Stimulated activated naive CD4-positive, alpha-beta T cell (primary cell): ENCODE measurements at regions not wholly inside any gene's neighbourhood (a gene's known extent, or its start where the extent isn't known, plus 50 kb on each side); places are given as distances from the start of the nearest gene placed in this dataset.
"Not testable (repeated sequence)": the region's sequence is repeated elsewhere in the genome, so short reads cannot be mapped to it uniquely, and the experiment has no call there.

ENCODE experiments used
- DNase-seq, 6 experiments: peaks; one replicate each; lab custom pipeline; 2025; lab: John Stamatoyannopoulos, UW

DNA sequence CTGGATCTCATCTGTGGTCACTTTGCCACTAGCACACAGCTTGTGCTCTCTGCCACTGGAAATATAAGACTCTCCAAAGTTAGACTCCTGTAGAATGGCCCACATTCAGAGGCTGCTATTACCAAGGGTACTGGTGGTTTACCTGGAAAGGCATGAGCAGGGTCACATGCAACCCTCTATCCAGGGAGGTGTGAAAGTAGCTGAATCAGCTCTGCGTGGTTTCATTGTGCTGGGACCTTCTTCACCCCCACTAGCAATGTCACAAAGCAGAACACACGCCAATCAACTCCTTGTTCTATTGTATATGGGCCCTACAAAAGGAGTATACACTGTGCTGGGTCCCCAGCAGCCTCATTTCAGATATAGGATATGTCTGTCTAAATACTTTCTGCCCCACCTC lies 353.6 kb upstream of the AUTS2 start:
- DNase-seq, result no peak

DNA sequence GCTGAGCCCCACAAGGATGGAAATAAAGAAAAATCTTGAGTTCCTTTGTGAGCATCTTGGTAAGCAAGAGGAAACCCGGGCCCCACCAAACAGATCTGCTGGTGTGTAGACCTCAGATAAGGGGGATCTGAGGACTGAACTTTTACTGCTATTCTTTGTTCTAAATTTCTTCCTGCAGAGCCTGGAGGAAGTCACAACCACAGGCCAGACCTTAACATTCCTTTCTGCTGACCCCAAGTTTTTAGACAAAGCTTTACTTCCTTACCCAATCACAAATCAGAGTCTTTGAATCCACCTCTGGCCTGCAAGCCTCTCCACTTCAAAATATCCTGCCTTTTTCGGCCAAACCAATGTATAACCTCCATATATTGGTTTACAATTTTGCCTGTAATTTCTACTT lies 352.6 kb upstream of the AUTS2 start:
- no peak for DNase-seq

DNA sequence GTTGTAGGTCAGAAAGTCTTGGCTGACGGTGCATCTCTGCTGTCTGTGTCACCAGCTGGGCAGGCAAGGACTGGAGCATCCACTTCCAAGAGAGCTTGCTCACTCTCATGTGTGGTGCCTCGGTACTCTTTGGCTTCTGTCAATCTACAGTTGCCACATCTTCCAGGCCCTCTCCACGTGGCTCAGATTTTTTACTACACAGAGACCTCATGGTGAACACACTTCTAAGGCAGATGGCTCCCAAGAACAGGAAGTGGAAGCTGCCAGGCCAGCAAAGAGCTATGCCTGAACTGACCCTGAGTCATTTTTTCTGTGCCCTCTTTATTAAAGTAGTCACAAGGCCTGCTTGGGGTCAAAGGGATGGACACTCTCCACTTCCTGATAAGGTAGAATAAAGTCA lies 351.5 kb upstream of the AUTS2 start:
- DNase-seq, result no peak

DNA sequence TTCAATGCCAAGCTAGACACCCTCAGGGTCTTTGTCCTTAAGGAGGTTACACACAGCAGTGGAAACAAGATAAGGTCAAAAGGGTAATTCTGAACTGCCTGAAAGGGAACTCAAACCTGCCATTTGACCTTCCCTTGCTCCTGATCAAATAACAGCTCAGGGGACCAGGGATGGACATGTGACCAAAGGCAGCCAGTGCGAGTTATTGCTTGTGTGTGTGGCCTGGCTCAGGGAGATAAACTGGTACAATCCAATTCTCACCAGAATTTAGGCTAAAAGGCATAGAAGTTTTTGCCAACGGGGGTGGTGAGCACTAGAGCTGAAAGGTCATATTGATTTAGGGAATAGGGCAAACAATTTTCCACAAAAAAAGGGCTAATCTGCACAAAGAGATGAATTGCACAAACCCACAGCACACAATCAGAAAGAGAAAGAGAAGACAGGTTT lies 349.9 kb upstream of the AUTS2 start:
- DNase-seq, result not testable (repeated sequence)

DNA sequence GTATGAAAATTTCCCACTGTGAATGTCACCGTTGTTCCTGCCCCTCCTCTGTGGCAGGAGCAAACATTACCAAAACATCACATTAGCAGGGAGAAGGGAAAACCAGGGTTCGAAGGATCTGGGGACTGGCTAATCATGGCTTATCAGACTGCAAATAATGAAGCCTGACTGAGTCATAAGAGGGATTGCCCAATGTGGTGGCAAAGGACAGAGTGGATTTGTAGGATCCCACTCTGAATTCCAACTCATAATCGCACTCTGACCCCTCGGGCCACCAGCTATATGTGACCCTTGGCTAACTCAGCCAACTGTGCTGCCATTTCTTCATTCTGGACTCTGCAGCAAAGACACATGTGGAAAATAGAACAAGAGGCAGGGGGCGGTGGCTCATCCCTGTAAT lies 347.3 kb upstream of the AUTS2 start:
- DNase-seq, result no peak

DNA sequence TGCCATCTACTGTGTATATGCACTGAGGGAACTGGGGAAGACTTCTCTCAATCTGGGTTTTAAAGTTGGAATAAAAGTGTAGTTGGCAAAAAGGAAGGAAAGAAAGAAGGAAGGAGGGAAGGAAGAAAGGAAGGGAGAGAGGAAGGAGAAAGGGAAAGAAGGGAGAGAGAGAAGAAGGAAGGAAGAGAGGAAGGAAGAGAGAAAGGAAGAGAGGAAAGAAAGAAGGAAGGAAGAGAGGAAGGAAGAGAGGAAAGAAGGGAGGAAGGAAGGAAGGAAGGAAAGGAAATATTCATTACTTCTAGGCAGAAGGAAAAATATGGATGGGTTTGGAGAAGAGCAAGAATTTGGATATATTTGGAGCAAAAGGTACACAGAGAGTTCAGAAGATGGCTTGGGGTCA lies 343.6 kb upstream of the AUTS2 start:
- no peak for DNase-seq

DNA sequence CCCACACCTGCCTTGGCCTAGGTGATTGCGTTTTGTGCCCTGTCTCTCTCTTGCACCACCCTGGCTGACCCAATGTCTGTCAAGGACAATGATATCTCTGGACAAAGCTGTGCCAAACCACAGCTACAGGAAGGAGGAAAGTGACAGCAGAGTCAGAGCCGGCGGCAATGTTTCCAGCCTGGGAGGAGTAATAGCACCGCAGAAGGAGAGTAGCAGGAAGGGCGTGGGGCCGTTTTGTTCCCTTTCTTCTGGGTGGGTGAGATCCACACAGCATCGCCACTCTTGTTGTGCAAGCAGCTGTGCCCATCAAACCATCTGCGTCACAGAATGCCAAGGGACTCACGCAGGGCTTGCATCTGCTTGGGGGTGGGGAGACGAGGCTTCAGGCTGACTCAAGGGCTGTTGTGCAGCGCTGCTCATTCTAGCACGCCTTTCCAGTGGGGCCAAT lies 341.6 kb upstream of the AUTS2 start:
- no peak for DNase-seq

DNA sequence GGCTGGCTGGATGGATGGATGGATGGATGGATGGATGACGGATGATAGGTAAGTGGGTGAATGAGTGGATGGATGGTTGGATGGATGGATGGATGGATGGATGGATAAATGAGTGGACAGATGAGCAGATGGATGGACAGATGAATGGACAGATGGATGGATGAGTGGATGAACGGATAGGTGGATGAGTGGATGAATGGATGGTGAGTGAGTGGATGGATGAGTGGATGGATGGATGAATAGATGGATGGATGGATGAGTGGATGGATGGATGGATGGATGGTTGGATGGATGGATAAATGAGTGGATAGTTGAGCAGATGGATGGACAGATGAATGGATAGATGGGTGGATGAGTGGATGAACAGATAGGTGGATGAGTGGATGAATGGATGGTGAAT lies 340.7 kb upstream of the AUTS2 start:
- no peak for DNase-seq

DNA sequence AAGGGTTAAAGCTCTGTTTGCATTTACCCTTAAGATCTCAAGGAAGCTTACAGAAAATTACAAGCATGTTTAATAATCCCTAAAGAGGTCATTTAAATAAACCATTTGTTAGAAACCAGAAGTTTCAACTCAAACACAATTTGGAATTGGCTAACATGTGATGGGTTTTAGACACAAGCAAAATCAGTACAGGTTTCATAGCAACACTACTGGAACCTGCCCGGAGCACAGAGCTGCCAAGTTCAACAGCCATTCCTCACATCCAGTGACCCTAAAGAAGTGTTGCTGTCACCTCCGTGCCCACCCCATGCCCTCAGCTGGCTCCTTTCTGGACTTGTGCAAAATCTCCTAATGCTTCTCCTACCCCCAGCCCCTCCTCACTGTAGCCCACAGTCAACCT lies 338.8 kb upstream of the AUTS2 start:
- DNase-seq, result no peak

DNA sequence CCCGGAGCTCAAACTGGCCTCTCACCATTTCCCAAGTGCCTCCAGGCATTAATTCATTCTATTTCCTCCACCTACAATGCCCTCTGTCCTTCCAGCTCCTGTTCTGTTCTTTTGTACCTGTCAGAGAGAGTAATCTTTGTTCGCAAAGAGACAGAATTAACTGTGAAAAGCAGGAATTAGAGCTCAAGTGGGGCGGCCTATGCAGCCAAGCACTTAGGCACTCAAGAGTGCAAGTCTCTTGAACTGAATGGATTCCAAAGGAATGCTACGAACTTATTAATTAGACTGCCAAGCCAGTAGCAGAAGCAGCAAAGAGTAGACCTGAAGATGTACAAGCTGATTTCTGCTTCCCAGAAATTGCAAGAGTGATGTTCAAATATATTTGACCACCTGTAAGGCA lies 338.3 kb upstream of the AUTS2 start:
- DNase-seq, result no peak

DNA sequence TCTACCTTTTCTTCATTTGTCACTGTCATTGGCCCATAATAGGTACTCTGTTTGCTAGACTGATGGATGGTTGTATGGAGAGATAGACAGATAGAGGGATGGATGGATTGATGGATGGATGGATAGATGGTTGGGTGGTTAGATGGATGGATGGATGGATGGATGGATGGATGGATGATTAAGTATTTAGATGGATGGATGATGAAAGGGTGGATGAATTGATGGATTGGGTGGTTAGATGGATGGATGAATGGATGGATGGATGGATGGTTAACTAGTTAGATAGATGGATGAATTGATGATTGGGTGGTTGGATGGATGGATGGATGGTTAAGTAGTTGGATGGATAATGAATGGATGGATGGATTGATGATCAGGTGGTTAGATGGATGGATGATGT lies 334.7 kb upstream of the AUTS2 start:
- no peak for DNase-seq

DNA sequence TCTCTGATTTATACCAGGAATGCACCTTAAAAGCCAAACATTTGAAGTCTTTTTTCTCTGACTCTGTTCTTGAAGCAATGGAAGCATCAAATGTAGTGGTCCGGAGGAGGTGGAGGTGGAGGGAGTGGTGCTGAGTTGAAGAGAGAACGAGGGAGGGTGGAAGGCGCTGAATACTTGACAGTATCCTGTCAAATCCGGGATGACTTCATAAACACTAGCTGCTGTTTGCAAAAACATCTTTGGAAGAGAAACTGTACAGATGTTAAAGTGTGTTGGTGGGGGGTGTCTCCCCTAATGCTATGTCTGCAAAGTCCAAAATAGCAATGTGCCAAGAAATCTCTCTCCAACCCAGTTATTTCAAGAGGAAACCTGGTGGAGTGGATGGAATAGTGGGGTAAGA lies 328.5 kb upstream of the AUTS2 start:
- no peak for DNase-seq

DNA sequence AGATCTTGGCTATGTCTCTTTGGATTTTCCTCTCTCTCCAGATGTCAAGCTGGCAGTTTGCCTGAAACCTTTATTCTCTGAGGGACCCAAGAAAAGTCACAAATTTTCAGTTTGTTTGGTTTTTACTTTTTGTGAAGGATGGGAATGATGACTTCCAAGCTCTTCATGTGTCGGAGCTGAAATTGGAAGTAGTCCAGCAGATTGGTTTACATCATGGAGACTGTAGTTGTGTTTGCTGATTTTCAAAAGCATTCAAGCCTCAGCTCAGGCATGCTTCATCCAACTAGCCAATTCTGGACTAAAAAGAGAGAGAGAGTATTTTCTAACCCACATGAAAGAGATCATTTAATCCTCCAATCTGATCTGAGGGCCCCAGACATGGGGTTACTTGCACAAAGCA lies 326.2 kb upstream of the AUTS2 start:
- no peak for DNase-seq

DNA sequence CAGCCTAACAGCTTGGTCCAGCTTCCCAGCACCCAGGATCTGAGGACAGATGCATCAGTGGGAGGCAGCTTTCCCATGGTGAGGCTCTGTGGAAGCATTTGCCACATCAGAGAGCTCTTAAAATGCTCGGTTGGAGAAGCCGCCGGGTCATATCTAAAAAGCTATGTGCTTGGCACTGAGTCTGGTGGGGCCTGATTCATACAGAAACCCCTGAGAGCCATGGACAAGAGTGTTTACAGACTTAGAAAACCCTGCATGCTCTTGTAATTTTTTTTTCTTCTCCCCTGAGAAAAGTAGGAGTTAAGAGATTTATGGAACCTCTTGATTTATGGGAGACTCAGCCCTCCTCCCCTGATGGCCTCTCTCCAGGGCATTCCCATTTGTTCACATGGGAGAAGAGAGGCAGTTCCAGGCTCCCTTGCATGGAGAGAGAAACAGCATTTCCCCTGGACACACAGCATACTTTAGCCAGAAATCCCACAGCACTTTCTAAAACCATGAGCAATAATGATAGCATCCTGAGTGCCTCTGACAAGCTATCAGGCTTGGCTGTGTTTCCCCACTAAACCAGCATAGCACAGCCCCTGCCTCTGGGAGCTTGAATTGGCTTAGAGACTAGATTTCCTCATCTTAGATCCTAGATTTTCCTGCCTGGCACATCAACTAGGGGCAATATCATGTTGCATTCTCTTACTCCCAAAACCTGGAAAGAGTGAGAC lies 322.1 kb upstream of the AUTS2 start:
- no peak for DNase-seq

DNA sequence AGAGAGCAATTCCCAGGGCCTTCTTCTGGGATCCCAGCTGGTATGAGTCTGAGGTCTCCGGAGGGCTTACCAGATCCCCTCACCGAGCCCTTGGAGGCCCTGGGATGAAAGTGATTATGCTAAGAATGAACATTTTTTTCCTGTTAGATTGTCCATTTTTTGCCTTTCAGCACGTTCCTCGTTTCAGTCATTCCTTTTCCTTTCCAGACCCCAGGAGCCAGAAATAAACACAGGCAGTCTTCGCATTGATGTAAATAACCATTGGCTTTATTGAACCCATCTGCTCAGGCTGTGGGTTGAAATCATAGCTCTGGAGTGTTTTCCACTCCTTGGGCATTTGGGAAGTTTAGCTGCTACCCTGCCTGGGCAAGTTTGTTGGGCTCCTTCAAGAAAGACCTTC lies 320.9 kb upstream of the AUTS2 start:
- DNase-seq, result no peak

DNA sequence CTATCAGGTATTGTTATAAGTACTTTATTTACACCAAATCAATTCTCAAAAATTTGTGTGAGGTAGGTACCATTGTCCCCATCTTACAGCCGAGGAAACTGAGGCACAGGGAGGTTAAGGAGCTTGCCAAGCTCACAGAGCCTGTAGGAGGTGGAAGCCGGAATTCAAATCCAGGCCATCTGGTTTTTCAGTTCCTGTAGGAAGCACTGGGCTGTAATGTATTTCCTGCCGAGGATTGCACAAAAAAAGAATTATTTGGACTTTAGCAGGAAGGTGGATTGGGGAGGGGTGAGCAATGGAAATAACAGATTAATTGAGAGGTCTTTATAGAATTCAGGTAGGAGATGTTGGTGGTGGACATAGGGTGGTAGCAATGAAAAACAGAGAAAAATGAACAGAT lies 315.3 kb upstream of the AUTS2 start:
- DNase-seq, result no peak

DNA sequence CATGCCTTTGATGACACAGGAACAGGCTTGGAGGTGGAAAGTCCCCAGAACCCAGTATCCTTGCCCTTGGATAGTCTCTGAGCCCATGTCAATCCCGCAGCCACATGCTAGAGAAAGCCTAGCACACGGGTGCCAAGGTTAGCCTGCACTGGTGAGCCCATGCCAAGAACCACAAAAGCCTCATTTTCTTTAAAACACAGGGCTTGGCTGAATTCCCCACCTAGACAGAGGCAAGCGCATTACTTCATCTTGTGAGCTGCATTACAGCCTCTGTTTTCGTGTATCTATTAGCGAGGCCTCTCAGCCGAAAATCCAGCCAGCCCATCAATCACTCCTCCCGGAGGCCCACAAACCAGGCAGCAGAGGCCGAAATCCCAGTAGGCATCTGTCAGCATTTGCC lies 314.9 kb upstream of the AUTS2 start:
- DNase-seq, result no peak

DNA sequence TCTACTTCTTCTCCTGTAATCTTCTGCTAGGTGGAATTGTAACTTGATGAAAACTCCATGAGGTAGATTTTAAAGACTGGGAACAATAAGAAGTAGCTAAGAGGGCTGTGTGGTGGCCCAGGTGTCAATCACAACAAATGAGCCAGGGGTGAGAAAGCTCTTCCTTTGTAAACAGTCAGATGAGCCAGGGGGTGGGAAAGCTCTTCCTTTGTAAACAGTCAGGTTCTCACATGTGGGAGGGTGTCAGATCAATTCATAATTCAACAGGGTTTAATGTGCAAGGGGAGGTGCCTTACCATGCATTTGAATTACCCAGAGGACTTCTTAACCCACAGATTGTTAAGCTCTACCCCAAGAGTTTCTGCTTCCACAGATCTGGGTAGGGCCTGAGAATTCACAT lies 312.4 kb upstream of the AUTS2 start:
- no peak for DNase-seq

DNA sequence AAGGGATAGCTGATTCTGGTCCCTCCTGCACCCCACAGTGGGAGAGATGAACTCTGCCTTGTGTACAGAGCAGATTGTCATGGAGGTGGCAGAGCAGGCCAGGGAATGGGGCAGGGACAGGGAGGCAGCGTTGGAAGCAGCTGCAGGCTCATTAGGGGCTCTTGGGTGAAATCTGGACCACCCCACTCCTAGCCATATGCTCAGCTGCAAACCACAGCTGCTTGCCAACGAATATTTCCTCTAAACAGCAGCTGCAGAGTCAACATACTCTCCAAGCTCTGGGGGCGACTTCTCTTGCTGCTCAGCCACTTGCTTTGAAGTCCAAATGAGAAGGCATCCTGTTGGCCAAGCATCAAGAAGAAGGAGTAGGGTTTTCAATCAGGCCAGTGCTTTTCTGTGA lies 302.3 kb upstream of the AUTS2 start:
- DNase-seq, result no peak

DNA sequence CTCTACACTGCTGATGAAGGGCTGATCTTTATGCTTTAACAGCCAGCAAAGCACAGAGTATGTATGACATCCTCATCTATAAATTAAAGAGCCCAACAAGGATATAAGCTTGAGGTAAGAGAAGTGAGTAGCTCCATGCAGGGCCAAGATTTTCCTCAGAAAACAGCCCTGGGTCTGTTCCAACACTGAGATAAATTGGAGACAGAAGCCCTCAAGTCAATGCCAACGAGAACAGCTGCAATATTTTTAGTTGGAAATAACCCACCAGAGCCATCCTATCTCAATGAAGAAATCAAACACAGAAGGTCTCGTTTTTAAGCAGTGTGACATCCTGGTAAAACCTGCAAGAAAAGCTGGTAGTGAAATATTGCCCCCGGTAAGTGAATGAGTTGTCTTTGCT lies 297.0 kb upstream of the AUTS2 start:
- DNase-seq, result no peak

DNA sequence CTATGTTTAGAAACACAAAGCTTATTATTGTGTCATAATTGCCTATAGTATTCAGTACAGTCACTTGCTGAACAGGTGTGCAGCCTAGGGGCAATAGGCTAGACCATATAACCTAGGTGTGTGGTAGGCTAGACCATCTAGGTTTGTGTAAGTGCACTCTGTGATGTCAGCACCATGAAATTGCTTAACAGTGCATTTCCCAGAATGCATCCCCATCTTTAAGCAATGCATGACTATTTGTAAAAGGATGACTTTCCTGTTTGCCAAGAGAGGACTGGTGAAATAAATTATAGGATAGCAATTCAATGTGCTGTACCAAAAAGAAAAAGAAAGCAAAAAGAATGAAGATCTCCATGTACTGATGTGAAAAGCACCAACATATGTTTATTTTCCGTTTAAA lies 288.7 kb upstream of the AUTS2 start:
- DNase-seq, result no peak

DNA sequence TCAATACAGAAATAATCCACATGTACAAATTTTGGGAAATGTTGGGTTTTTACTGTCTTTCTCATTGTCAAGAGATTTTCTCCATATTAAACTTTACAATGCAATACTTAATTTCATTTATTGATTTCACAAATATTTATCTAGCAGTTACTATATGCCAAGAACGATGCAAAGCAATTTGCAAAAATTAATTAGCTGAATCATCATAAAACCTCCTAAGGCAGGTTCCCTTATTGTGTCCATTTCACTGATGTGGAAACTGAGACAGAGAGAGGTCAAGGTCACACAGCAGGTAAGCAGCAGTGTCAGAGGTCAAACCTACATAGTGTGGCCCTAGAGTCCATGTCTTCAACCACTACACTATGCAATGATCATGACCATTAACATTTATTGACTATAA lies 286.8 kb upstream of the AUTS2 start:
- DNase-seq, result no peak

DNA sequence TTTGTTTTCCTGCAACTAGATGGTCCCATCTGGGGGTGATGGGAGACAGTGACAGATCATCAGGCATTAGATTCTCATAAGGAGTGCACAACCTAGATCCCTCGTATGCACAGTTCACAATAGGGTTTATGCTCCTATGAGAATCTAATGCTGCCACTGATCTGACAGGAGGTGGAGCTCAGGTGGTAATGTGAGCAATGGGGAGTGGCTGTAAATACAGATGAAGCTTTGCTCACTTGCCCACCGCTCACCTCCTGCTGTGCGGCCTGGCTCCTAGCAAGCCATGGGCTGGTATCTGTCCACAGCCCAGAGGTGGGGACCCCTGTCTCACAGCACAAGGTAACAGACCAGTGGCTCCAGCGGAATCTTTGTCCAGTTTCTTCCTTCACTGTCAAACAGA lies 284.4 kb upstream of the AUTS2 start:
- DNase-seq, result not testable (repeated sequence)

DNA sequence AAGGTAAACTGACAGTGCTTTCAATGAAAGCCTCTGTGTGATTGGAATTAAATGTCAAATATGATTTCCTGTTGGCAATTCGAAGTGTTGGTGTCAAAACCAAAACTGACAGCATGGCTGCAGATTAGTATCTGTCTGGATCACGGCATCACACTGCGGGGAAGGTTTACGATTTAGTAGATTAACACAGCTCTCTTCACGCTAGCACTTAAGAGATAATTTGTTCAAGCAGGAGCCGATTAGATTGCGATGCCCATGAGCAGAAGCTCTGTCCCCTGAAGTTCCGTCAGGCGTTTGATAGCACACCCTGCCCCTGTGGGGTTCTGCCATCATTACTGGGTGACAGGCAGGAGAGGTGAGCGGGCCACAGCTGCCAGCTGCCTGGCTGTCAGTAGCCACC lies 279.5 kb upstream of the AUTS2 start:
- no peak for DNase-seq

DNA sequence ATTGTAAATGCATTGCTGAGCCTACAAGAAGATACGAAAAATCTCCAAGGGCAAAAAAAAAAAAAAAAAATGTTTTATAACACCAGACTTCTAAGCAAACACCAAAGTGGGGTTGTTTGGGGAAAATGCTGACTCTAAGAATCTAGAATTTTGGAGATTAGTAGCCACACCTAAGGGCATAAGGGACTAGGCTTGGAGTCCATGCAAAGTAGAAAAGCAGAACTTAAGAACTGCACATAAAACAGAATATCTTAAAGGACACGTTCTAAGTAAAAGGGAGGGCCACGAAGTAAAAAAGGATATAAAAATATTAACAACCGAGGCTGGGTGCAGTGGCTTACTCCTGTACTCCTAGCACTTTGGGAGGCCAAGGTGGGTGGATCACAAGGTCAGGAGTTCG lies 269.8 kb upstream of the AUTS2 start:
- no peak for DNase-seq
